Retinal pigment epithelial cell (primary cell): ENCODE measurements at regions not wholly inside any gene's neighbourhood (a gene's known extent, or its start where the extent isn't known, plus 50 kb on each side); places are given as distances from the start of the nearest gene placed in this dataset.

Experiments used
- DNase-seq: peaks from one replicate; pipeline ENCODE4 v3.0.0-alpha.2; 2010; ENCODE audit warnings: low read depth
- H3K4me3 ChIP-seq: 2 replicates; pipeline ENCODE4 v1.5.1; 2011; ENCODE audit warnings: mild to moderate bottlenecking, low read length, control low read depth, moderate library complexity
- CTCF ChIP-seq: conservative IDR thresholded peaks from 2 replicates; pipeline ENCODE4 v1.5.1; 2011; ENCODE audit warnings: low read depth, low read length, control low read depth, inconsistent platforms

- no peak overlapping the region for H3K4me3 ChIP-seq
- no peak for DNase-seq
- no peak for TF ChIP-seq CTCF
These were observed 1022.2 kb downstream of the BRD1 start for GRCh38 chr22:48805516-48805915.

GRCh38 chr22:48804811-48805301, 1022.8 kb downstream of the BRD1 start:
- no peak for DNase-seq
- TF ChIP-seq CTCF: no peak
- H3K4me3 ChIP-seq: no peak overlapping the region

GRCh38 chr22:48803948-48804810, 1023.5 kb downstream of the BRD1 start:
- no peak for DNase-seq
- no peak for TF ChIP-seq CTCF
- no peak overlapping the region for H3K4me3 ChIP-seq

- DNase-seq: no peak
- no peak for TF ChIP-seq CTCF
- H3K4me3 ChIP-seq: no peak overlapping the region
These were observed 1024.3 kb downstream of the BRD1 start for GRCh38 chr22:48803171-48803947.

- no peak overlapping the region for H3K4me3 ChIP-seq
- no peak for DNase-seq
- TF ChIP-seq CTCF: no peak
These were observed 1025.1 kb downstream of the BRD1 start for GRCh38 chr22:48802576-48802975.

- H3K4me3 ChIP-seq: no peak overlapping the region
- DNase-seq: no peak
- no peak for TF ChIP-seq CTCF
These were observed 1026.6 kb downstream of the BRD1 start for GRCh38 chr22:48800886-48801607.
